NCI-H128 (cell line): ENCODE measurements at regions not wholly inside any gene's neighbourhood (a gene's known extent, or its start where the extent isn't known, plus 50 kb on each side); places are given as distances from the start of the nearest gene placed in this dataset.
"Not testable (repeated sequence)": the region's sequence is repeated elsewhere in the genome, so short reads cannot be mapped to it uniquely, and the experiment has no call there.

Experiments used
- DNase-seq: peaks from one replicate; lab custom pipeline; 2025; ENCODE audit not compliant: unreplicated experiment; lab: John Stamatoyannopoulos, UW

GRCh38 chr9:95391271-95391670 is 73.8 kb upstream of the FANCC start:
- not testable (repeated sequence) for DNase-seq

GRCh38 chr9:95389373-95389772 is 71.9 kb upstream of the FANCC start:
- no peak for DNase-seq

- no peak for DNase-seq
Observed at GRCh38 chr9:95386843-95387242, 69.3 kb upstream of the FANCC start.

- DNase-seq: no peak
Observed at GRCh38 chr9:95385521-95385920, 68.0 kb upstream of the FANCC start.

GRCh38 chr9:95383845-95384244 is 66.3 kb upstream of the FANCC start:
- DNase-seq: no peak

- DNase-seq: no peak
Observed at GRCh38 chr9:95383185-95383676, 65.7 kb upstream of the FANCC start.

GRCh38 chr9:95382433-95382832 is 64.9 kb upstream of the FANCC start:
- DNase-seq: no peak

GRCh38 chr9:95381221-95381620 is 63.7 kb upstream of the FANCC start:
- DNase-seq: no peak

GRCh38 chr9:95379630-95380029 is 62.1 kb upstream of the FANCC start:
- no peak for DNase-seq

GRCh38 chr9:95373782-95374487 is 56.4 kb upstream of the FANCC start:
- DNase-seq: no peak

GRCh38 chr9:95373069-95373681 is 55.7 kb upstream of the FANCC start:
- peak; percentile 5 for DNase-seq

GRCh38 chr9:95370064-95370463 is 52.6 kb upstream of the FANCC start:
- no peak for DNase-seq

- no peak for DNase-seq
Observed at GRCh38 chr9:95368377-95369160, 51.1 kb upstream of the FANCC start.
